Upper lobe of left lung (tissue), 4 donors: ENCODE measurements at regions not wholly inside any gene's neighbourhood (a gene's known extent, or its start where the extent isn't known, plus 50 kb on each side); places are given as distances from the start of the nearest gene placed in this dataset.

Source experiments
- CTCF ChIP-seq, 6 experiments: fragments of 450-650 bp in 4 of 6; fragments of 200-600 bp in 2 of 6; sonication (generic) in 2 of 6; IDR thresholded peaks; one replicate each; pipeline ENCODE4 v1.5.1; 2016 to 2019; ENCODE audit warnings: antibody characterized with exemption in 6 of 6
- EP300 ChIP-seq, 4 donors: sonication (generic); formaldehyde crosslinking; IDR thresholded peaks; one replicate each; pipeline ENCODE4 v1.5.1; 2017; ENCODE audit warnings: antibody characterized with exemption in 4 of 4, control low read depth in 2 of 4
- POLR2A ChIP-seq, 4 donors: fragments of 450-650 bp; IDR thresholded peaks; one replicate each; pipeline ENCODE4 v1.5.1; 2016 to 2017; ENCODE audit warnings: antibody characterized with exemption in 4 of 4, mild to moderate bottlenecking in 2 of 4
- POLR2AphosphoS5 ChIP-seq, 2 donors: sonication (generic); formaldehyde crosslinking; IDR thresholded peaks; one replicate each; pipeline ENCODE4 v1.5.1; 2017; ENCODE audit warnings: antibody characterized with exemption in 2 of 2

- no peak for TF ChIP-seq CTCF (IDR thresholded peaks at IDR 0.05)
- no peak for TF ChIP-seq EP300 (IDR thresholded peaks at IDR 0.05)
- no peak for TF ChIP-seq POLR2A (IDR thresholded peaks at IDR 0.05)
- TF ChIP-seq POLR2AphosphoS5 (IDR thresholded peaks at IDR 0.05): no peak
Observed at GRCh38 chr3:28151207-28151550, 90.2 kb upstream of the CMC1 start.
